ENCODE measurements at regions not wholly inside any gene's neighbourhood (a gene's known extent, or its start where the extent isn't known, plus 50 kb on each side); places are given as distances from the start of the nearest gene placed in this dataset.

DNA sequence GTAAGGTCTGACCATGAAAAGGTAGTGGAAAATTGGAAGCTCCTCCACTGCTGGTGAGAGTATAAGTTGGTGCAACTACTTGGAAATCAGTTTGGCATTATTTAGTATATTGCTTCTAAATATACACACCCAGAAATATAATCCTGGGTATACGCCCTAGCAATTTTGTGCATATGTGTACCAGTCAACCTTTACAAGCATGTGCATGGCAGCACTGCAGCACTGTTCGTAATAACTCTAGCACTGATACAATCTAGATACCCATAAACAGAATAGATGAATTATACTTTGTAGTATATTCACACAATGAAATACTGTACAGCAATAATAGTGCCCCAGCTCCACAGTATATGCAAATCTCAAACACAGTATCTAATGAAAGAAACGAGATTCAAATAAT is 265.9 kb downstream of the EMP1 start:
- TF ChIP-seq, protein P1, sequence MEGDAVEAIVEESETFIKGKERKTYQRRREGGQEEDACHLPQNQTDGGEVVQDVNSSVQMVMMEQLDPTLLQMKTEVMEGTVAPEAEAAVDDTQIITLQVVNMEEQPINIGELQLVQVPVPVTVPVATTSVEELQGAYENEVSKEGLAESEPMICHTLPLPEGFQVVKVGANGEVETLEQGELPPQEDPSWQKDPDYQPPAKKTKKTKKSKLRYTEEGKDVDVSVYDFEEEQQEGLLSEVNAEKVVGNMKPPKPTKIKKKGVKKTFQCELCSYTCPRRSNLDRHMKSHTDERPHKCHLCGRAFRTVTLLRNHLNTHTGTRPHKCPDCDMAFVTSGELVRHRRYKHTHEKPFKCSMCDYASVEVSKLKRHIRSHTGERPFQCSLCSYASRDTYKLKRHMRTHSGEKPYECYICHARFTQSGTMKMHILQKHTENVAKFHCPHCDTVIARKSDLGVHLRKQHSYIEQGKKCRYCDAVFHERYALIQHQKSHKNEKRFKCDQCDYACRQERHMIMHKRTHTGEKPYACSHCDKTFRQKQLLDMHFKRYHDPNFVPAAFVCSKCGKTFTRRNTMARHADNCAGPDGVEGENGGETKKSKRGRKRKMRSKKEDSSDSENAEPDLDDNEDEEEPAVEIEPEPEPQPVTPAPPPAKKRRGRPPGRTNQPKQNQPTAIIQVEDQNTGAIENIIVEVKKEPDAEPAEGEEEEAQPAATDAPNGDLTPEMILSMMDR (conservative IDR thresholded peaks at IDR 0.05; ENCODE audit: low read length): no peak
- TF ChIP-seq EZH2phosphoT487 (IDR thresholded peaks at IDR 0.05; ENCODE audit: borderline replicate concordance, low read depth, low read length): no peak
